GM23338 (cell line): ENCODE measurements at regions not wholly inside any gene's neighbourhood (a gene's known extent, or its start where the extent isn't known, plus 50 kb on each side); places are given as distances from the start of the nearest gene placed in this dataset.

ENCODE experiments used
- CREB1 ChIP-seq: fragments of 250-450 bp; sonication (Bioruptor Pico); IDR thresholded peaks from 2 replicates; pipeline ENCODE4 v1.5.0; 2020; ENCODE audit warnings: low read depth, mild to moderate bottlenecking, moderate library complexity
- CTCF ChIP-seq, 2 experiments: fragments of 200-600 bp in 1 of 2; sonication (generic) in 1 of 2; conservative IDR thresholded peaks; 2 replicates each; pipeline versions ENCODE4 v1.5.1 to v1.6.1; 2016 to 2017; ENCODE audit warnings: antibody characterized with exemption in 2 of 2, low read depth in 2 of 2, mild to moderate bottlenecking in 2 of 2, moderate library complexity in 1 of 2
- EZH2 ChIP-seq: fragments of 200-600 bp; sonication (generic); IDR thresholded peaks from one replicate; pipeline ENCODE4 v1.8.0; 2017; ENCODE audit warnings: antibody characterized with exemption, mild to moderate bottlenecking, low read depth; ENCODE audit not compliant: unreplicated experiment
- EZH2phosphoT487 ChIP-seq: fragments of 200-600 bp; sonication (generic); IDR thresholded peaks from one replicate; pipeline ENCODE4 v1.8.1; 2018; ENCODE audit warnings: antibody characterized with exemption; ENCODE audit not compliant: unreplicated experiment
- JUNB ChIP-seq: IDR thresholded peaks from one replicate; pipeline ENCODE4 v1.6.1; 2016; ENCODE audit warnings: antibody characterized with exemption; ENCODE audit not compliant: unreplicated experiment
- NANOG ChIP-seq: IDR thresholded peaks from 2 replicates; pipeline ENCODE4 v1.6.1; 2016; ENCODE audit warnings: antibody characterized with exemption, borderline replicate concordance
- POLR2AphosphoS5 ChIP-seq: IDR thresholded peaks from 2 replicates; pipeline ENCODE4 v1.6.1; 2016; ENCODE audit warnings: antibody characterized with exemption, low read depth
- STAT1 ChIP-seq: IDR thresholded peaks from one replicate; pipeline ENCODE4 v1.6.1; 2016; ENCODE audit warnings: antibody characterized with exemption; ENCODE audit not compliant: unreplicated experiment
- ZNF114 ChIP-seq: fragments of 250-450 bp; sonication (Bioruptor Pico); IDR thresholded peaks from 2 replicates; pipeline ENCODE4 v1.5.0; 2020; ENCODE audit warnings: mild to moderate bottlenecking, moderate library complexity
- ZNF331 ChIP-seq: fragments of 250-450 bp; sonication (Bioruptor Pico); IDR thresholded peaks from 2 replicates; pipeline ENCODE4 v1.5.0; 2020; ENCODE audit warnings: low read depth, mild to moderate bottlenecking, moderate library complexity
- ZNF462 ChIP-seq: fragments of 250-450 bp; sonication (Bioruptor Pico); IDR thresholded peaks from 2 replicates; pipeline ENCODE4 v1.5.0; 2020; ENCODE audit warnings: mild to moderate bottlenecking, moderate library complexity
- TF ChIP-seq, protein P1 (sequence below): IDR thresholded peaks from one replicate; pipeline ENCODE4 v1.6.1; 2018; ENCODE audit warnings: antibody characterized with exemption; ENCODE audit not compliant: unreplicated experiment

- TF ChIP-seq CTCF (conservative IDR thresholded peaks at IDR 0.05; ENCODE audit: low read depth in 2 of 2) (no peak), EZH2 (no peak), ZNF462 (CRISPR knock-in tag) (no peak), NANOG (no peak), POLR2AphosphoS5 (no peak), JUNB (no peak), STAT1 (no peak), EZH2phosphoT487 (no peak), CREB1 (CRISPR knock-in tag) (no peak), ZNF114 (CRISPR knock-in tag) (no peak), ZNF331 (CRISPR knock-in tag) (no peak)
- TF ChIP-seq, protein P1, sequence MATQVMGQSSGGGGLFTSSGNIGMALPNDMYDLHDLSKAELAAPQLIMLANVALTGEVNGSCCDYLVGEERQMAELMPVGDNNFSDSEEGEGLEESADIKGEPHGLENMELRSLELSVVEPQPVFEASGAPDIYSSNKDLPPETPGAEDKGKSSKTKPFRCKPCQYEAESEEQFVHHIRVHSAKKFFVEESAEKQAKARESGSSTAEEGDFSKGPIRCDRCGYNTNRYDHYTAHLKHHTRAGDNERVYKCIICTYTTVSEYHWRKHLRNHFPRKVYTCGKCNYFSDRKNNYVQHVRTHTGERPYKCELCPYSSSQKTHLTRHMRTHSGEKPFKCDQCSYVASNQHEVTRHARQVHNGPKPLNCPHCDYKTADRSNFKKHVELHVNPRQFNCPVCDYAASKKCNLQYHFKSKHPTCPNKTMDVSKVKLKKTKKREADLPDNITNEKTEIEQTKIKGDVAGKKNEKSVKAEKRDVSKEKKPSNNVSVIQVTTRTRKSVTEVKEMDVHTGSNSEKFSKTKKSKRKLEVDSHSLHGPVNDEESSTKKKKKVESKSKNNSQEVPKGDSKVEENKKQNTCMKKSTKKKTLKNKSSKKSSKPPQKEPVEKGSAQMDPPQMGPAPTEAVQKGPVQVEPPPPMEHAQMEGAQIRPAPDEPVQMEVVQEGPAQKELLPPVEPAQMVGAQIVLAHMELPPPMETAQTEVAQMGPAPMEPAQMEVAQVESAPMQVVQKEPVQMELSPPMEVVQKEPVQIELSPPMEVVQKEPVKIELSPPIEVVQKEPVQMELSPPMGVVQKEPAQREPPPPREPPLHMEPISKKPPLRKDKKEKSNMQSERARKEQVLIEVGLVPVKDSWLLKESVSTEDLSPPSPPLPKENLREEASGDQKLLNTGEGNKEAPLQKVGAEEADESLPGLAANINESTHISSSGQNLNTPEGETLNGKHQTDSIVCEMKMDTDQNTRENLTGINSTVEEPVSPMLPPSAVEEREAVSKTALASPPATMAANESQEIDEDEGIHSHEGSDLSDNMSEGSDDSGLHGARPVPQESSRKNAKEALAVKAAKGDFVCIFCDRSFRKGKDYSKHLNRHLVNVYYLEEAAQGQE = no peak
Observed at GRCh38 chr1:70892140-70892539, 155.5 kb downstream of the PTGER3 start.
